ENCODE measurements at regions not wholly inside any gene's neighbourhood (a gene's known extent, or its start where the extent isn't known, plus 50 kb on each side); places are given as distances from the start of the nearest gene placed in this dataset.
A peak's percentile ranks its signal among the peaks of the same experiment; 100 is the strongest.

DNA sequence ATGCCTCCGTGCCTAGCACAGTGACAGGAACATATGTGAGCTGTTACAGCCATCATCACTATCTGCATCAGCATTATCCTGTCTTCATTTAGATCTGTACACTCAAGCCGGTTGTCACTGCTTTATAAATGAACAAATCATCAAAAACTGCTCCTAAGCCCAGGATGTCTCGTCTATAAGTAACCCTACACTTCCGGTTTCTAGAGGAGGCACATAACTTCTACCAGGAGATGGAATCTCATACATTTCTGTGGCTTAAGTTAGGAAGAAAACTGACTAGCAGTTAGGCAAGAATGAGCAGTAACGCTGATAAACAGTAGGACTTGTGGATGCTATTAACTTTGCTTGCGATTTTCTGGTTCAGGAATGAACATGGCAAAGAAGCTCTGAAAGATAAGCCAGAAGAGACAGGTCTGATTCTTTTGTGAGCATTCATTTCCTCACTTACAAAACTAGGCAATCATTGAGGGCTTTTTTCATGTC is 1199.2 kb downstream of the SORCS3 start:
- Mint-ChIP-seq H3K27me3 (no peaks in the 10 kb centered on the region), H3K4me3 (no peak overlapping the region), H3K4me1 (peaks cover 6% of the 10 kb centered on the region), H3K27ac (no peak overlapping the region), H3K9me3 (ENCODE audit: insufficient read depth) (no peaks in the 10 kb centered on the region)
- Histone ChIP-seq H3K4me1 (ENCODE audit: control insufficient read depth in 2 of 2, insufficient read depth in 2 of 2, low read length in 2 of 2) (peaks cover 0 to 3% of the 10 kb centered on the region in 2 donors), H4K20me1 (ENCODE audit: control insufficient read depth, insufficient read depth, low read length, poor library complexity, severe bottlenecking) (no peaks in the 10 kb centered on the region), H3K27me3 (replicated peaks in 1 of 4; ENCODE audit: control extremely low read depth in 1 of 4, control insufficient read depth in 3 of 4, insufficient read depth in 4 of 4, low read length in 3 of 4) (no peaks in the 10 kb centered on the region), H3K9ac (ENCODE audit: low read length) (no peak overlapping the region), H3K27ac (ENCODE audit: low read length in 2 of 2) (no peak overlapping the region), H2AFZ (ENCODE audit: insufficient read depth, low read depth, low read length, poor library complexity, severe bottlenecking) (no peak overlapping the region), H3K79me2 (ENCODE audit: control insufficient read depth, insufficient read depth, low read length) (no peaks in the 10 kb centered on the region), H3K36me3 (replicated peaks in 1 of 2; ENCODE audit: control extremely low read depth in 1 of 2, control insufficient read depth in 1 of 2, extremely low read depth in 1 of 2, insufficient read depth in 2 of 2, low read length in 1 of 2) (no peaks in the 10 kb centered on the region), H3K4me2 (replicated peaks; ENCODE audit: low read depth, low read length, poor library complexity, severe bottlenecking) (no peak overlapping the region), H3K9me3 (ENCODE audit: control extremely low read depth in 1 of 3, control insufficient read depth in 2 of 3, insufficient read depth in 1 of 3, low read length in 2 of 3) (no peaks in the 10 kb centered on the region), H3K4me3 (ENCODE audit: control extremely low read depth in 1 of 5, extremely low read depth in 1 of 5, insufficient read depth in 1 of 5, low read depth in 2 of 5, low read length in 4 of 5) (no peak overlapping the region)
- POLR2A ChIA-PET, result no interaction called here
- WGBS (ENCODE audit: insufficient coverage), result 81% methylated on average over 3 of the region's 6 CpGs
- ATAC-seq (ENCODE audit: low read depth) (no peak), DNase-seq (no peak)
- intact Hi-C loops (cut with micrococcal nuclease), result no loop called here
- TF ChIP-seq, protein P1, sequence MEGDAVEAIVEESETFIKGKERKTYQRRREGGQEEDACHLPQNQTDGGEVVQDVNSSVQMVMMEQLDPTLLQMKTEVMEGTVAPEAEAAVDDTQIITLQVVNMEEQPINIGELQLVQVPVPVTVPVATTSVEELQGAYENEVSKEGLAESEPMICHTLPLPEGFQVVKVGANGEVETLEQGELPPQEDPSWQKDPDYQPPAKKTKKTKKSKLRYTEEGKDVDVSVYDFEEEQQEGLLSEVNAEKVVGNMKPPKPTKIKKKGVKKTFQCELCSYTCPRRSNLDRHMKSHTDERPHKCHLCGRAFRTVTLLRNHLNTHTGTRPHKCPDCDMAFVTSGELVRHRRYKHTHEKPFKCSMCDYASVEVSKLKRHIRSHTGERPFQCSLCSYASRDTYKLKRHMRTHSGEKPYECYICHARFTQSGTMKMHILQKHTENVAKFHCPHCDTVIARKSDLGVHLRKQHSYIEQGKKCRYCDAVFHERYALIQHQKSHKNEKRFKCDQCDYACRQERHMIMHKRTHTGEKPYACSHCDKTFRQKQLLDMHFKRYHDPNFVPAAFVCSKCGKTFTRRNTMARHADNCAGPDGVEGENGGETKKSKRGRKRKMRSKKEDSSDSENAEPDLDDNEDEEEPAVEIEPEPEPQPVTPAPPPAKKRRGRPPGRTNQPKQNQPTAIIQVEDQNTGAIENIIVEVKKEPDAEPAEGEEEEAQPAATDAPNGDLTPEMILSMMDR (IDR thresholded peaks at IDR 0.05), result no peak
- no peak for TF ChIP-seq EZH2 (IDR thresholded peaks at IDR 0.05; ENCODE audit: borderline replicate concordance, insufficient read depth, low read depth, low read length, poor library complexity, severe bottlenecking)
- CTCF ChIA-PET, result no interaction called here

DNA sequence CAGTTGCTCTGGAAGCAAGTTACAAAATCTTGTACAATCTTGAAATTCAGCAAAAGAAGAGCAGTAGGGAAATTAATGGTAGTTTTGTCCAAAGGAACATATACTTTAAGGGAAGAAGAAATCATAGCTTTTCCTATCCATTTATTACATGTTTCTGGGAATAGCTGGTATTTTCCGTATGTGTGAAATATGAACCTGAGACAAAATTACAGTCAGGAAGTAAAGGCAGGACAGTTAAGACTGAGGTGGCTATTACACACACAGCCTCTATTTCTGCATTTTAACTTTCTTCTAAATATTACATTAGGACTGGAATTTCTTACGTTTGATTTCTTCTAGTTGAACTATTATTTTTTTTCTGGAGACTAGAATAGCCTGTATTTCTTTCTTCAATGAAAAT is 1197.3 kb downstream of the SORCS3 start:
- Mint-ChIP-seq H3K27me3 (no peaks in the 10 kb centered on the region), H3K27ac (no peak overlapping the region), H3K4me1 (peaks cover 6% of the 10 kb centered on the region), H3K9me3 (ENCODE audit: insufficient read depth) (no peaks in the 10 kb centered on the region), H3K4me3 (peak overlapping the region; percentile 63)
- H3K9ac ChIP-seq (ENCODE audit: low read length), result peak overlapping the region; percentile 20
- no peak for ATAC-seq (ENCODE audit: low read depth)
- no CpG with 5 or more reads among the region's 2 CpGs for WGBS (ENCODE audit: insufficient coverage)
- no peaks in the 10 kb centered on the region for H3K79me2 ChIP-seq (ENCODE audit: control insufficient read depth, insufficient read depth, low read length)
- no peaks in the 10 kb centered on the region for H3K9me3 ChIP-seq (ENCODE audit: control extremely low read depth in 1 of 3, control insufficient read depth in 2 of 3, insufficient read depth in 1 of 3, low read length in 2 of 3)
- H4K20me1 ChIP-seq (ENCODE audit: control insufficient read depth, insufficient read depth, low read length, poor library complexity, severe bottlenecking), result no peaks in the 10 kb centered on the region
- H3K4me3 ChIP-seq (ENCODE audit: control extremely low read depth in 1 of 5, extremely low read depth in 1 of 5, insufficient read depth in 1 of 5, low read depth in 2 of 5, low read length in 4 of 5), result no peak overlapping the region
- no peak overlapping the region for H3K27ac ChIP-seq (ENCODE audit: low read length in 2 of 2)
- H3K4me2 ChIP-seq (replicated peaks; ENCODE audit: low read depth, low read length, poor library complexity, severe bottlenecking), result peak overlapping the region; percentile 20
- no peaks in the 10 kb centered on the region for H3K27me3 ChIP-seq (replicated peaks in 1 of 4; ENCODE audit: control extremely low read depth in 1 of 4, control insufficient read depth in 3 of 4, insufficient read depth in 4 of 4, low read length in 3 of 4)
- no peaks in the 10 kb centered on the region for H3K36me3 ChIP-seq (replicated peaks in 1 of 2; ENCODE audit: control extremely low read depth in 1 of 2, control insufficient read depth in 1 of 2, extremely low read depth in 1 of 2, insufficient read depth in 2 of 2, low read length in 1 of 2)
- peaks cover 0 to 3% of the 10 kb centered on the region in 2 donors for H3K4me1 ChIP-seq (ENCODE audit: control insufficient read depth in 2 of 2, insufficient read depth in 2 of 2, low read length in 2 of 2)
- TF ChIP-seq EZH2 (IDR thresholded peaks at IDR 0.05; ENCODE audit: borderline replicate concordance, insufficient read depth, low read depth, low read length, poor library complexity, severe bottlenecking), result no peak
- TF ChIP-seq, protein P1 (IDR thresholded peaks at IDR 0.05), result no peak
- DNase-seq, result no peak
- ChIA-PET CTCF (no interaction called here), POLR2A (no interaction called here)
- H2AFZ ChIP-seq (ENCODE audit: insufficient read depth, low read depth, low read length, poor library complexity, severe bottlenecking), result no peak overlapping the region
- intact Hi-C loops (cut with micrococcal nuclease), result no loop called here

Data from B cell (primary cell).